C4-2B (cell line): ENCODE measurements at regions not wholly inside any gene's neighbourhood (a gene's known extent, or its start where the extent isn't known, plus 50 kb on each side); places are given as distances from the start of the nearest gene placed in this dataset.

Source experiments
- CTCF ChIP-seq: fragments of 450-650 bp; conservative IDR thresholded peaks from 2 replicates; pipeline ENCODE4 v1.5.1; 2017; ENCODE audit warnings: mild to moderate bottlenecking
- ZFX ChIP-seq: fragments of 450-650 bp; IDR thresholded peaks from 2 replicates; pipeline ENCODE4 v1.6.1; 2017

- TF ChIP-seq CTCF (no peak), ZFX (no peak)
Observed at GRCh38 chr14:29493849-29494248, 433.8 kb downstream of the PRKD1 start.
